HG03045 (cell line): ENCODE measurements at regions not wholly inside any gene's neighbourhood (a gene's known extent, or its start where the extent isn't known, plus 50 kb on each side); places are given as distances from the start of the nearest gene placed in this dataset.
"Not testable (repeated sequence)": the region's sequence is repeated elsewhere in the genome, so short reads cannot be mapped to it uniquely, and the experiment has no call there.

Experiments
- ATAC-seq: cut with Tn5 transposase; IDR thresholded peaks from one replicate; pipeline ENCODE4 v1.9.1; 2021; ENCODE audit warnings: mild to moderate bottlenecking, moderate library complexity; ENCODE audit not compliant: unreplicated experiment

DNA sequence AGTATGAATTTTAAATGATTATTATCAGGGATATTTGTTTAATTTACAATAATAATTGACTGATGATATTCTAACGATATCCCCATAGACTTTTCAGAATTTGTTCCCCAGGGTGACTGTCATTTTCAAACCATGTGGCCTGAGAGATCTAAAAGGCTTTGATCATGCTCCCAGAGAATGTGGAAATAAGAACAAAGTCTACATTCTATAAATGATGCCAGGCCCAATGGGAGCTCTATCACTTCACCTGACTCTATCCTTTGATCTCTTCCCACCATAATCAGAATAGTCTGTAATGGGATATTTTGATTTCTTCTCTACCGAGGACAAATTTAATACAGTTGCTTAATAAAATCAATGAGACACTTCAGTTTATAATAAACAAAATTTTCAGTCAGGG, 483.4 kb upstream of the IRAK1BP1 start:
- ATAC-seq = no peak

DNA sequence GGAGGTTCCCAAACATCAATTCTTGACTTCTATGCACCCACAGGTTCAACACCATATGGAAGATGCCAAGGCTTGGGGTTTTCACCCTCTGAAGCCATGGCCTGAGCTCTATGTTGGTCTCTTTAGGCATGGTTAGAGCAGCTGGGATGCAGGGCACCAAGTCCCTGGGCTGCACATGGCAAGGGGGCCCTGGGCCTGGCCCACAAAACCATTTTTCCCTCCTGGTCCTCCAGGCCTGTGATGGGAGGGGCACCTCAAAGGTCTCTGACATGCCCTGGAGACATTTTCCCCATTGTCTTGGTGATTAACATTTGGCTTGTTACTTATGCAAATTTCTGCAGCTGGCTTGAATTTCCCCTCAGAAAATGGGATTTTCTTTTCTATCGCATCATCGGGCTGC, 480.5 kb upstream of the IRAK1BP1 start:
- ATAC-seq = not testable (repeated sequence)

DNA sequence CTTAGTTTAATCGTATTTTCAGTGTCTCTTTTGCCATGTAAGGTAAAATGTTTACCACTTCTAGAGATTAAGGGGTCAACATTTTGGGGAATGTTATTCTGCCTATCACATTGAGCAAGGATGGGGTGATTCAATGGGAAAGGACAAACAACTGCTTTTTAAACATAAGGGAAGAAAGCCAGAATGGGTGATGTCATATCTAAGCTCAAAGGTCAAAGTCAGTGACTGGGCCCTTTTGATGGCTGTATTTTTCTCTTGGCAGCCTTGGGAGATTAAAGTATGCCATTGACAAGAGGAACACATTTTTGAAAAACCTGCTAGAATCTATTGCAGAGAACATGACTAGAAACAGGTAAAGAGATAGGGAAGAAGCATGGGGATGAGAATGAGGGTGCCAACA, 477.3 kb upstream of the IRAK1BP1 start:
- ATAC-seq = no peak

DNA sequence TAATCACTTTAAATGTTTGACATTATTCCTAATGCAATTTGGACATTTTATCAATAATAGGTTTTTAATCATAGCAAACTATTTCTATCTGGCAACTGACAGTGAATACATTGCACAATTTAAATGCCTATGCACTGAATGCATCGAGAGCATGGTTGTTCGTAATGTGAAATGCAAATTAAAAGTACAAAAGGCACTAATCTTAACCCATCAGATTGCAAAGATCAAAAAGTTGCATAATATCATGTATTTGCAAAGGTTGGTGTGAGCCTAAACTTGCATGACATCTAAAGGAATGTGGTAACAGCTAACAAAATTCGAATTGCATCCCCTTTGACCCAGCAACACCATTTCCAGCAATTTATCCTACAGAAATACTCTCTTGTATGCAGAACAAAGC, 469.9 kb upstream of the IRAK1BP1 start:
- no peak for ATAC-seq

DNA sequence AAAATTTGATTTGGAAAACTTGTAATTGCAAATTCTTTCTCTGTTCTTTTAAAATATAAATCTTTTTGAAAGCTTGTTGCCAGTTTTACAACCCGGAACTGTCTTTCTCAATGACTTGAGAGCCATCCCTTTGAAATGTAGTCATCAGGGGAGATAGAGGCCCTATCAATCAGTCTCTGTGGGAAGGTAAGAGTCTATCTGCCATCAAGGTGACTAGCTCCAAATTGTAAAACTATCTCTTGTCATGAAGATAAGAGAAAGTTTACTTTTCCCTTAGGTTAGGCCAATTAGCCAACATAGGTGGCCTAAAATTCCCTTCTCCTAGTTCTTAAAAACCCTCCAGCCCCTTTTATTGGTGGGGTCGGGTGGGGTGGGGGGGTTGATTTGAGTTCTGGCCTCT, 469.1 kb upstream of the IRAK1BP1 start:
- no peak for ATAC-seq

DNA sequence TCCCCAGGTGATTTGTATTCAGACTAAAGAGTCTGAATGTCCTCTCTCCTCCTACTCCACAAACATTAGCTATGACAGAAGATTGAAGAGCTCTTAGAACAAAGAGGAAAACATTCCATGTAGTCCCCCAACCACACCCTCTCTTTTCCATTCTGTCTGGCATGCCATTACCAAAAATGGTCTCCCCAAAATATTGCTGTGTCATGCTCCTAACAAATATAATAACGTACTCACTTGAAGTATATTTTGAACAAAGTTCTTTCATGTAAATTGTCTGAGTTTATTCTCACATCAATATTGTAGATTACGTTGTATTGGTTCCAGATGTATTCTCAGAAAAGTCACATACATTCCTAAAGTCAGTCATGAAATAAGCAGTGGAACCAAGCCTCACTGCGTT, 467.3 kb upstream of the IRAK1BP1 start:
- no peak for ATAC-seq

DNA sequence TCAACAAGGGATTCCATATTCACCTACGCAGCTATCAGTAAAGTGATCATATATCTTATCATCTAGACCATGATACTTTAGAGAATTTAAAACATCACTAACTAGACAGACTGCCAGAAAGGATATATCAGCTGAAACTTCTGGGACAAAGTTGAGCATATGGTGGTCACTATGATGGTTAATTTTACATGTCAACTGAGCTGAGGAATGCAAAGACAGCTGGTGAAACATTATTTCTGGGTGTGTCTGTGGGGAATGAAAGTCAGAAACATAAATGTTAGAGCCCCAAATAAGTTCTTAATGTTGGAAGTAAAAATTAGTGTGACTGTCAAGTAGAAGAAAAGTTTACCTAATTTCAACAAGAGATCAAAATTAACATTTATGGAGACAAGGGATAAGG, 440.0 kb upstream of the IRAK1BP1 start:
- ATAC-seq = no peak

DNA sequence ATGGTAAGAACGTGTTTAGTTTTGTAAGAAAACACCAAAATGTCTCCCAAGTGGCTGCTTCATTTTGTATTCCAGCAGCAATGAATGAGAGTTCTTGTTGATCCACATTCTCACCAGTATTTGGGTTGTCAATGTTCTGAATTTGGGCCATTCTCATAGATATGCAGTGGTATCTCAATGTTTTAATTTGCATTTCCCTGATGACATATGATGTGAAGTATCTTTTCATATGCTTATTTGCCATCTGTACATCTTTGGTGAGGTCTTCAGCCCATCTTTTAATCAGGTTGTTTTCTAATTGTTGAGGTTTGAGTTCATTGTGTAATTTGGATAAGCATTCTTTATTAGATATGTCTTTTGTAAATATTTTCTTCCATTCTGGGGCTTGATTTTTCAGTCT, 436.8 kb upstream of the IRAK1BP1 start:
- no peak for ATAC-seq

DNA sequence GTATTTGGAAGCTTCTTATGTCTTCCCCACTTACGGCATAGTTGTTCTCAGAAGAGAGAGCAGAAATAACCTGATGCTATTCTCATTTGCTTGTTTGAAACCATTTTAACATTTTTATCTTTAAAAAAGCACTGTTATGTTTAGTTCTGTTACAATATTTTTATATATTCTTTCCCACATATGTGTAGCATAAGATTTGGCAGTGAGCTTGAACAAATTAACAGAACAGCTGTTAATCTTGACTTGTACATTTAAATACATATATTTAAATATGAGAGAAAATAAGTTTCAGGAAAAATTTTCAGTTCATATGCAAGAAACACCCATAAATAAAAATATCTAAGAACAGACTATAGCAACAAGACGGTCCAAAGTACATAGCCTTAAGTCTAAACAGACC, 431.7 kb upstream of the IRAK1BP1 start:
- no peak for ATAC-seq

DNA sequence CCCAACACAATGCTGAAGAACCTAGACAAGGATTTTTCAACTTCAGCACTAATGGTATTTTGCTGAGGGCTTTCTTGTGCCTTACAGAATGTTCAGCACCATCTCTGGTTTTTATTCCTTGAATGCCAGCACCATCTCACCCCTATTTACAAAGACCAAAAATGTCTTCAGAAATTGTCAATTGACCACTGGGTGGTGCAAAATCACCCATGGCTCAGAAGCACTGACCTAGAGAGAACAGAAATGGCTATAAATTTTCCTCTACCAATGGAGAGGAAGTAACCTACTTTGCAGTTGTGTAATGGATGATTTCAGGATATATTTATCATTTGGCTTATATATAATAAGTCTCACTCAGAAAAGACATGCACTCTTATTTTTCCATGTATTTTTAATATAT, 431.0 kb upstream of the IRAK1BP1 start:
- no peak for ATAC-seq

DNA sequence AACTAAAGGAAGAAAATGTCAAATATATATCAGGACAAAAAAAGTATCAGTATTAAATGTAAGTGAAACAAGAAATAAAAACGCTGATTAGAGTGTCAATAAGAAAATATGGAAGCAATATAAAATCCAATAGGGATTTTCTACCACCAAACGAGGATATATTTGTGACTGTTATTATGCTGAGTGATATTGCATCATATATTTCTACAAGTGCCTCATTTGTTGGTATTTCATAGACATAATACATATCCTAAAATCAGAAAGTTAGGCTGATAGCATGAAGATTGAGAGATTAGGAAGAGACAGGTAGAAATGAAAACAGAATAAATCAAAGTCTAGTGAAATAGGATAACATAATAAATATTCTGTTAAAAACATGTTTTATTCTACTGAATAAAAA, 429.2 kb upstream of the IRAK1BP1 start:
- no peak for ATAC-seq

DNA sequence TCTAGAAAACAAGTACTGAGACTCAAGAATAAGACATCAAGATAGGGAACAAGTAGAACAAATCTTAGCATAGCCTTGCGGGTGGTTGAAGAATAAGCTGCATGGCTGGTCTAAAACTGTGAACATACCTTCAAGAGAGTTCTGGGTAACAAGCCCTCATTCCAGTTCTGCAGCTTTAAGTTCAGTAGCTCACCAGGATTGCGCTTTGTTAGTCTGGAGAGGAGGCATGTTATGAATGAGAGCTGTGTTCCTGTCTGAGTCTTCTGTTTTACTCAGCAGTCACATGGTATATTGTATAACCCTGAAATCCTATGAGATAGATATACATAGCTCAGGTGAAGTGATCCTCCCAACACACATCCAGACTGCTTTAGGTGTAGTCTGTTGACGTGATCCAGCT, 406.6 kb upstream of the IRAK1BP1 start:
- ATAC-seq = no peak

DNA sequence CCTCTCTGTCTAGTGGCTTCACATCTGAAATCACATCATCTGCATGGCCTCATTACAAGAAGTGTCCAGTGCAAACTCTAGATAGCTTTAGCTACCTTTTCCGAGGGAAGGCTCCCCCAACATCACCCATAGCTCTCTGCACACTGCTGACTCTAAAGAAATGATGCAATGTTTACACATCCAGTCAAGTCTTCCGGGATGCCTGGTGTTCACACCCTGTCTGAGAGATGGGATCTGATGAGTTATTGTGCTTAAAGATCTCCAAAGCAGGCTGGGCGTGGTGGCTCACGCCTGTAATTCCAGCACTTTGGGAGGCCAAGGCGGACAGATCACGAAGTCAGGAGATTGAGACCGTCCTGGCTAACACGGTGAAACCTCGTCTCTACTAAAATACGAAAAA, 404.6 kb upstream of the IRAK1BP1 start:
- no peak for ATAC-seq

DNA sequence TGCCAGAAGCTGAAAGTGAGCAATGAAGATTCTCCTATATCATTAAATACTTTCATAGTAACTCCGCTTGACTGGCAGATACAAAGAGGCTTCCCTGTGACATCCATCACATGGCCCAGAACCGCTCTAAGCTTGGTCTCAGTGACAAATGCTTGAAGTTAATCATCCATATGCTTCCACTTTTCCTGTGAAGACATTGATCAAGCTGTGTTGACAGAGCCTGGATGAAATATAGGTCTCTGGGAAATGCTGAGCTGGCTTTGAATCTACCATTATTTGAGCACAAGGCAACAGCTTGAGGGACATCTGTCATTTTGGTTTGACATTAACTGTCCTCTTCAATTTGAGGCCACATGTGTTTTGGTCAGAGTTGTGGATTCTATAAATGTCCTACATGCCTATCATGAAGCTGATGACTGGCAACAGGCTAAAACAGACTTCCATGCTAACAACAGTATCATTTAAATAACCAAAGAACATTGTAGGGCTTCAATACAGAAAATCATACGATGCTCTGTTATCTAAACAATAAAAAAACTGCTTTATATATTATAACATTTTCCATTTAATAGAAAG, 402.2 kb upstream of the IRAK1BP1 start:
- no peak for ATAC-seq

DNA sequence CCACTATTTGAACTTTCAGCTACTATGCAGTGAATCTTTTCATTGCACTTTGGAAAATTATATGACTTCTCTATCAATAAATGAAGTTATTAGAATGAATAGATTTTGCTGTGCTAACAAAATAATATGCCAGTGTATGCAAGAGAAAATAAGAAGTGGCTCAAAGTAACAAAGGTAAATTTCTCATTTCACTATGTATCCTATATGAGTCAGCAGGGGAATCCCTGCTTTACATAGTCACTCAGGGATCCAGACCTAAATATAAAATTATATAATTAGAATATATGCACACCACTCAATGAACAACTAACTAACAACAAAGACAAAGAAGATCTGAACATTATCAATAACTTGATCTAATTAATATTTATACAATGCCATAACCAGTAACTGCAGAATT, 390.8 kb upstream of the IRAK1BP1 start:
- ATAC-seq = no peak

DNA sequence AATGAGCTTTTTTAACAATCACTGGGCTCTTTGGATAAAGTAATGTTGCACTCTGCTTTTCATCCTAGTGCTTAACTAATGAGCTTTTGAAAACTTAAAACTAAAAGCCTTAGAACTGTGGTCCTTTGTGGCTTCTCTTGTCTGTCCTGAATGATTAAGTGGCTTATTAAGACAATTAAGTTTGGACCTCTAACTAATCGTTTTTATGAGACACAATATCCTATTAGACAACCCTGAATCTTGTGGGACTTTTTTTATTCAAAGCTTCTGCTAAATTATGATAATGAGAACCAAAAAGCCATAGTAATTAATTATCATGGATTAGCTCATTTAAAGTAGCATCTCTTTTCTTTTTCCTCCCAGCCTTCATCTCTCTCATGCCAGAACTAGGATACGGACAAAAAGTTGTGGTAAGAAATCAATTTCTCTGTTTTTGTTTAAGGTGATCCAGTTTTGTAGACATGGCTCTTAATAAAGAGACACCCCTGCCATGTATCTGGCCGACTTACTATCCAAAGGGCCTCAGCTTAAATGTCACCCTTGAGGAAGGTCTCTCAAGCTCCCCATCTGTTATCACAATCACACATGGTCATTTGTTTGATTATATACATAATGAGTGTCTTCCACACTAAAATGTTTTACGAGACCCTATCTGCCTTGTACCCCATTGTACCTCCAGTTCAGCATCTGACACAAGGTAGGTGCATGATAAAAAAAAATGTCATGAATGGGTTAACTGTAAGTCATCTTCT, 384.4 kb upstream of the IRAK1BP1 start:
- no peak for ATAC-seq

DNA sequence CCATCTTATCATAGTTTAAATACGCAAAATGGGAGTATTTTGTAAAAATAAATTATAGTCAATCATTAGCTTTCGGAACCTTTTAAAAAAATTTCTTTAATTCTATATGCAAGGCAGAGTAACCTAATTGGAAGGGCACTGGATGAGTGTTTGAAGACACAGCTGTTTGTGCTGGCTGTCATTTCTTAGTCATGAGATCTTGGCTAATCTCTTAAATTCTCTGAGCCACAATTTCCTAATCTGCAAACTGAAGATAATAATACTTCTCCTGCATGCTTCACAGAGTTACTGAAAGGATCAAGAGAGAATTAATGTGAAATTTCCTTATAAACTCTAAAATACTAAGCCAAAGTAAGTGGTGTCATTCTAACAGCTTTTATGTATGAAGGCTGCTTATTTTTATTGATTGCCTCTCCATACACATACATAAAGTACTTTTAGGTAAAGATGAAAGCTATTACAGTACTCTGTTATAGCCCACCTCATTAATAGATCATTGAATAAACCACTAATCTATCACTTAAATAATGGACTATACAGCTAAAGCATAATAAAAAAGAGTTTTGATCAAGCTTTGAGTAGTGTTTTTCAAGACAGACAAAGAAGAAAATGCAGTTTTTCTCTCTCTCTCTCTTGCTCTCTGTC, 383.7 kb upstream of the IRAK1BP1 start:
- no peak for ATAC-seq

DNA sequence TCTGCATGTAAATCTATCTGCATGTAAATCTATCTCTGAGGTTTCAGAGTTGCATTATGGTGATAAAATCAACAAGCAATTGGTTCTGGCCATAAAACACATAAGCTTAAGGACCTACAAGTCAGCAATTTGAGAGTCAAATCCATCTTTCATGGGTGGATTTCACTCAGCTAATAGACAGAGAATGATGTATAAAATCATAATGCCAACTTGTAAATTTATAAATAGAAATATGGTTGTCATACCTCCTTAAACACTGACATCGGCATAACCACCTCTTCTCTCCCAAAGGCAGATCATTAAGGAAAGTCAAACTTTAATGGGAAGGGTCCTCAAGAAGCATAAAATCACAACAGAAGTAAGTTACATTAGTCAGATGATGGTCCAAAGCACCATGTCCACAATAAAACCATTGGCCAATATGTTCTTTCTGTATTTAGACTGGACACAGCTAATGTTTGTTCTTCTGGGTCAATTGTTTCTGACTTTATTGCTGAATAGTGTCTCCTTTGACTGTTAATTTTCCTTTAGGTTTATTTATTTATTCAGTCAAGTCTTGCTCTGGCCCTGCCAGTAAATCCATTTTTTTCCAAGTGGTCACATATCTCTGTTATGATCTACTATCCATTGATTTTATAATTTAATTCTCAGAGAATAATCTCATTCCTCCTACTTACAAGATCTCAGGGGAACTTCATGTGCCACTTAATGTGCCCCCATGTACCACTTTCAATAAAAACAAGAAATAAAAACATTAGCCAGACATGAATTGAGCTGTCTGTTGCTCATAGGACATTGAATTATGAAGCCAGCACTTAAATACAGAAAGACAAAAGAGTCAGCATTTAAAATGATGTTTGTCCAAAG, 382.9 kb upstream of the IRAK1BP1 start:
- ATAC-seq = no peak

DNA sequence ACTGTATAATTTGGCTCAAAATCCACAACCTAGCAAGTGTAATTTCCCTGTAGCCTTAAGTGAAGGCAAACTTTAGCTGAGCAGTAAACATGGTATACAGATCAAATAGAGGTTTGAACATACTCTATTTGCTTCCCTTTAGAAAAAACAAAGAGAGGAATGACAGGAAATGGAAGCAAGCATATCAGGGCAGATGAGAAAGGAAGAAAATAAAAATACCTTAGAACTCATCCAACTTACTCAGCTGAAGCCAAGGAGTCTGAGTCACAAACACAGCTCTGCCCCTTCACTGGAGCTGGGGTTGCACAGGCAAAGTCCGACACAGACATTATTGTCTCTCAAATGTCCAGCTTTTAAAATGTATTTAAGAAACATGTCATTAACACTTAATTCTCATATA, 379.9 kb upstream of the IRAK1BP1 start:
- ATAC-seq = no peak

DNA sequence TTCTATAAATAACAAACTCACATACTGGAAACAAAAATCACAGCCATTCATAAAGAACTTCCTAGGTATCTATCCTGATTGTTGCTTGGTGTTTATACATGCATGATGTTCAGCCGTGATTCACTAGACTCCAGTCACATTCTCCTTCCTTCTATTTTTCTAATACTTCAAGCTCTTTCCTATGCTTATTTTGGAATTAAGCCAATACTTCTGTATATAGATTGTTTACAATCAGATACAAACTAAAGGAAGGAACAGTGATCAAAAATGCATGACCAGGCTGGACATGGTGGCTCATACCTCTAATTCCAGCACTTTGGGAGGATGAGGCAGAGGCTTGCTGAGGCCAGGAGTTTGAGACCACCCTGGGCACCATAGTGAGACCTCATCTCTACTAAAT, 377.5 kb upstream of the IRAK1BP1 start:
- ATAC-seq = no peak

DNA sequence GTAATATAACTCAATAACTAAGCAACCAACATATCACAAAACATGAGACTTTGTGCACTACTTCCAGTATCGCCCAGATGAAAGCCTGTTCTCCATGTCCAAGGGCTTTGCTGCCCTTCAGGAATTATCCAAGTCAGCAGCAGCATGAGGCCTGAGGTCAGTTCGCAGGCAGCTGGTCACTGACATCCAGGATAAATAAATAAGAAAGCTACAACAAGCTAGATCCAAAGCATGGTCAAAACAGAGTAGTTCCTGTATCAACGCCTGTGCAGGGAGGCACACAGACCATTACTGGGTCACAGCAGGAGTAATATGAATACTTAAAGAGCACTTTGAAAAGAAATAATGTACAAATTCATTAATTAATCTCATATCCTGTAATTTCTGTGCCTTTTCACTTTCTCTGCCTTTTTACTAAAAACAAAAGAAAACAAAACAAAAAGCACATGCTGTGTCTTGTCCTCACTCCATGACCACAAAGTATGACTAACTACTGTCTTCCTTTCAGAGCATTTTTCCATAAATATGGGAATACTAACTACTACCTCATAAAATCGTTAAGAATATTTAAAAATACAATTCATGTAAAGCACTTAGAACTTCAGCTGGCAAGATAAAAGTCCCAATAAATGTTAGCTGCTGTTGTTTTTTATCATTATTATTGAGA, 374.9 kb upstream of the IRAK1BP1 start:
- no peak for ATAC-seq
